ENCODE measurements at regions not wholly inside any gene's neighbourhood (a gene's known extent, or its start where the extent isn't known, plus 50 kb on each side); places are given as distances from the start of the nearest gene placed in this dataset.
"Not testable (repeated sequence)": the region's sequence is repeated elsewhere in the genome, so short reads cannot be mapped to it uniquely, and the experiment has no call there.

DNA sequence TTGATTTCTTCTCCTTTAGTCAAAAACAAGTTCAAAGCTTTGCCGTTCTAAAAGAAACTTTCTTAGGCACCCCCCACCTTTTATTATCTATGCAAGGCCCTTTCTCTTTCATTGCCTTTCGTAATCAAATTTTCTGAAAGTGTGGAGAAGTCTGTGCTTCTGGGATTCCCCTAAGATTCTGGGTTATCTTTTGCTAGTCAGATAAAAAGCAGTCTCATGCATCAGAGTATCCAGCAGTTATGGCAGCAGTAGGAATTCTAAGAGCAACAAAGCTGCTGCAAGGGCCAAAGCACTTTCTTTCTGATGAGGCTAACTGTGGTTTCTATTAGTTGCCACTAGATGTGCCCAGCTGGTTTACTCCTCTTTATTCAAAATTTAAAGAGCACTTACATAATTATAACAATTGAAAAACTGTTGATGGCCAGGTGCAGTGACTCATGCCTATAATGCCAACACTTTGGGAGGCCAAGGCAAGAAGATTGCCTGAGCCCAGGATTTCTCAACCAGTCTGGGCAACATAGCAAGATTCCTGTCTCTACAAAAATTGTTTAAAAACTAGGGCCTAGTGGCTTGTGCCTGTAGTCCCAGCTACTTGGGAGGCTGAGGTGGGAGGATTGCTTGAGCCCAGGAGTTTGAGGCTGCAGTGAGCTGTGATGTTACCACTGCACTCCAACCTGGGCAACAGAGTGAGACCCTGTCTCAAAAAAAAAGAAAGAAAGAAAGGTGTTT, 296.2 kb downstream of the PAPSS1 start:
- H3K27ac ChIP-seq (ENCODE audit: poor library complexity, severe bottlenecking): no peak overlapping the region
- H3K4me1 ChIP-seq (ENCODE audit: insufficient read depth, poor library complexity, severe bottlenecking): no peaks in the 10 kb centered on the region
- DNase-seq (ENCODE audit: low spot score) (no peak), ATAC-seq (ENCODE audit: low read depth) (no peak)
- H3K36me3 ChIP-seq (ENCODE audit: low read depth): no peaks in the 10 kb centered on the region
- H3K9me3 ChIP-seq (ENCODE audit: severe bottlenecking): no peaks in the 10 kb centered on the region
- no peak overlapping the region for H3K4me3 ChIP-seq (ENCODE audit: severe bottlenecking)
- H3K27me3 ChIP-seq (ENCODE audit: insufficient read depth, poor library complexity, severe bottlenecking): no peaks in the 10 kb centered on the region
- TF ChIP-seq, protein P1, sequence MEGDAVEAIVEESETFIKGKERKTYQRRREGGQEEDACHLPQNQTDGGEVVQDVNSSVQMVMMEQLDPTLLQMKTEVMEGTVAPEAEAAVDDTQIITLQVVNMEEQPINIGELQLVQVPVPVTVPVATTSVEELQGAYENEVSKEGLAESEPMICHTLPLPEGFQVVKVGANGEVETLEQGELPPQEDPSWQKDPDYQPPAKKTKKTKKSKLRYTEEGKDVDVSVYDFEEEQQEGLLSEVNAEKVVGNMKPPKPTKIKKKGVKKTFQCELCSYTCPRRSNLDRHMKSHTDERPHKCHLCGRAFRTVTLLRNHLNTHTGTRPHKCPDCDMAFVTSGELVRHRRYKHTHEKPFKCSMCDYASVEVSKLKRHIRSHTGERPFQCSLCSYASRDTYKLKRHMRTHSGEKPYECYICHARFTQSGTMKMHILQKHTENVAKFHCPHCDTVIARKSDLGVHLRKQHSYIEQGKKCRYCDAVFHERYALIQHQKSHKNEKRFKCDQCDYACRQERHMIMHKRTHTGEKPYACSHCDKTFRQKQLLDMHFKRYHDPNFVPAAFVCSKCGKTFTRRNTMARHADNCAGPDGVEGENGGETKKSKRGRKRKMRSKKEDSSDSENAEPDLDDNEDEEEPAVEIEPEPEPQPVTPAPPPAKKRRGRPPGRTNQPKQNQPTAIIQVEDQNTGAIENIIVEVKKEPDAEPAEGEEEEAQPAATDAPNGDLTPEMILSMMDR (IDR thresholded peaks at IDR 0.05; ENCODE audit: poor library complexity, severe bottlenecking): no peak

DNA sequence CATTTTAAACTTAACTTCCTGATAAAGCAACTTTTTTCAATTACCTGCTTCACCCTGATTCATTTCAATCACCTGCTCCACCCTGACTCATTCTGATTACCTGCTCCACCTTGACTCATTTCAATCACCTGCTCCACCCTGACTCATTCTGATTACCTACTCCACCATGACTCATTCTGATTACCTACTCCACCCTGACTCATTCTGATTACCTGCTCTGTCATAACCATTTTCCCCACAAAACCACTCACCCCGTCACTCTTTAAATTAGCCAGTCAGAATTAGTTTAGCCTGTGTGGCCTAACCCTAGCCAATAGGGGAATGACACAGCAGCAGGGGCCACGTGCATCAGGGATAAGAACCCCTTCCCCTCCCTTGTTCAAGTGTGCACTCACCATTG, 300.5 kb downstream of the PAPSS1 start:
- ATAC-seq (ENCODE audit: low read depth): peak; percentile 17; the same call in 1 of the 3 replicates
- not testable (repeated sequence) for H3K4me1 ChIP-seq (ENCODE audit: insufficient read depth, poor library complexity, severe bottlenecking); H3K27me3 ChIP-seq (ENCODE audit: insufficient read depth, poor library complexity, severe bottlenecking); H3K9me3 ChIP-seq (ENCODE audit: severe bottlenecking); H3K36me3 ChIP-seq (ENCODE audit: low read depth); H3K27ac ChIP-seq (ENCODE audit: poor library complexity, severe bottlenecking); H3K4me3 ChIP-seq (ENCODE audit: severe bottlenecking); DNase-seq (ENCODE audit: low spot score)

DNA sequence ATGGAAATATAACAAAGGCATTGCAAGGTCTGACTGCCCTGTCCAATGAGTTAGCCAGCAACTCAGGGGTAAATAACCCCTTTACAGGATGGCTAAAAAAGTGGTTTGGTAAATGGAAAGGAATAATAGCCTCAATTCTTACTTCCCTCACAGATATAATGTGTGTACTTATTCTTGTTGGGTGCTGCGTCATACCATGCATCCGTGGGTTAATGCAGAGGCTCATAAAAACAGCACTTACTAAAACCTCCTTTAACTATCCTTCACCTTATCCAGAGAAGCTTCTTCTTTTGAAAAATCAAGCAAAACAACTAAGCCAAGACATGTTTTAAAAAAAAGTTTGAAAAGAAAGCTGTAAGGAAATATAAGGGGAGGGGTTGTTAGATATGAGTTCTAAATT, 301.0 kb downstream of the PAPSS1 start:
- DNase-seq (ENCODE audit: low spot score) (no peak), ATAC-seq (ENCODE audit: low read depth) (no peak)
- Histone ChIP-seq H3K36me3 (ENCODE audit: low read depth) (no peaks in the 10 kb centered on the region), H3K9me3 (ENCODE audit: severe bottlenecking) (no peaks in the 10 kb centered on the region), H3K4me1 (ENCODE audit: insufficient read depth, poor library complexity, severe bottlenecking) (no peaks in the 10 kb centered on the region), H3K27me3 (ENCODE audit: insufficient read depth, poor library complexity, severe bottlenecking) (no peaks in the 10 kb centered on the region), H3K27ac (ENCODE audit: poor library complexity, severe bottlenecking) (no peak overlapping the region), H3K4me3 (ENCODE audit: severe bottlenecking) (no peak overlapping the region)
- TF ChIP-seq, protein P1 (IDR thresholded peaks at IDR 0.05; ENCODE audit: poor library complexity, severe bottlenecking): no peak

DNA sequence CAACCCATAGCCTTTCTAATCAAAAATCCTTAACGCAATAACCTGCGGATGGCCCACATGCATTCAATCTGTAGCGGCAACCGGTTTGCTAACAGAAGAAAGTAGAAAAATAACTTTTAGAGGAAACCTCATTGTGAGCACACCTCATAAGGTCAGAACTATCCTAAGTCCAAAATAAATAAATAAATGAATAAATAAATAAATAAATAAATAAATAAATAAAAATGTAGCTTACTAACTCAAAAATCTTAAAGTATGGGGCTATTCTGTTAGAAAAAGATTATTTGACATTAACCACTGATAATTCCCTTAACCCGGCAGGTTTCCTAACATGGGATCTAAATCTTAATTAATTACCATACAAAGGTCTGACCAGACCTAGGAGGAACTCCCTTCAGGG, 304.5 kb downstream of the PAPSS1 start:
- not testable (repeated sequence) for H3K4me1 ChIP-seq (ENCODE audit: insufficient read depth, poor library complexity, severe bottlenecking); H3K36me3 ChIP-seq (ENCODE audit: low read depth); H3K27ac ChIP-seq (ENCODE audit: poor library complexity, severe bottlenecking); H3K27me3 ChIP-seq (ENCODE audit: insufficient read depth, poor library complexity, severe bottlenecking); ATAC-seq (ENCODE audit: low read depth); H3K9me3 ChIP-seq (ENCODE audit: severe bottlenecking); H3K4me3 ChIP-seq (ENCODE audit: severe bottlenecking); DNase-seq (ENCODE audit: low spot score)

DNA sequence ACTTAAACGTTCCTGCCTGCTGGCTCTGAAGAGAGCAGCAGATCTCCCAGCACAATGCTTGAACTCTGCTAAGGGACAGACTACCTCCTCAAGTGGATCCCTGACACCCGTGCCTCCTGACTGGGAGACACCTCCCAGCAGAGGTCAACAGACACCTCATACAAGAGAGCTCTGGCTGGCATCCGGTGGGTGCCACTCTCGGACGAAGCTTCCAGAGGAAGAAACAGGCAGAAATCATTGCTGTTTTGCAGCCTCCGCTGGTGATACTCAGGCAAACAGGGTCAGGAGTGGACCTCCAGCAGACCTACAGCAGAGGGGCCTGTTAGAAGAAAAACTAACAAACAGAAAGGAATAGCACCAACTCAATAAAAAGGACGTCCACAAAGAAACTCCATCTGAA, 310.2 kb downstream of the PAPSS1 start:
- not testable (repeated sequence) for H3K27me3 ChIP-seq (ENCODE audit: insufficient read depth, poor library complexity, severe bottlenecking); H3K4me3 ChIP-seq (ENCODE audit: severe bottlenecking); H3K4me1 ChIP-seq (ENCODE audit: insufficient read depth, poor library complexity, severe bottlenecking); H3K9me3 ChIP-seq (ENCODE audit: severe bottlenecking); ATAC-seq (ENCODE audit: low read depth); DNase-seq (ENCODE audit: low spot score); H3K36me3 ChIP-seq (ENCODE audit: low read depth); H3K27ac ChIP-seq (ENCODE audit: poor library complexity, severe bottlenecking)

DNA sequence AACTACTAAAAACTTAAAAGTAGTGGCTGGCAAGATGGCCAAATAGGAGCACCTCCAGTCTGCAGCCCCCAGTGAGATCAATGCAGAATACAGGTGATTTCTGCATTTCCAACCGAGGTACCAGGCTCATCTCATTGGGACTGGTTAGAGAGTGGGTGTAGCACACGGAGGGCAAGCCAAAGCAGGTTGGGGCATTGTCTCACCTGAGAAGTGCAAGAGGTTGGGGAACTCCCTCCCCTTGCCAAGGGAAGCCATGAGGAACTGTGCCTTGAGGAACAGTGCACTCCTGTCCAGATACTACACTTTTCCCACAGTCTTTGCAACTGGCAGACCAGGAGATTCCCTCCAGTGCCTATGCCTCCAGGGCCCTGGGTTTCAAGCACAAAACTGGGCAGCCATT, 311.1 kb downstream of the PAPSS1 start:
- ATAC-seq (ENCODE audit: low read depth) (no peak), DNase-seq (ENCODE audit: low spot score) (no peak)
- no peak overlapping the region for H3K27ac ChIP-seq (ENCODE audit: poor library complexity, severe bottlenecking)
- H3K9me3 ChIP-seq (ENCODE audit: severe bottlenecking): no peaks in the 10 kb centered on the region
- no peak overlapping the region for H3K4me3 ChIP-seq (ENCODE audit: severe bottlenecking)
- no peaks in the 10 kb centered on the region for H3K4me1 ChIP-seq (ENCODE audit: insufficient read depth, poor library complexity, severe bottlenecking)
- H3K27me3 ChIP-seq (ENCODE audit: insufficient read depth, poor library complexity, severe bottlenecking): peaks cover 5% of the 10 kb centered on the region
- no peaks in the 10 kb centered on the region for H3K36me3 ChIP-seq (ENCODE audit: low read depth)
- TF ChIP-seq, protein P1 (IDR thresholded peaks at IDR 0.05; ENCODE audit: poor library complexity, severe bottlenecking): no peak

Measured in RWPE2 (cell line).